K562 (cell line): ENCODE measurements at regions not wholly inside any gene's neighbourhood (a gene's known extent, or its start where the extent isn't known, plus 50 kb on each side); places are given as distances from the start of the nearest gene placed in this dataset.

Experiments used
- ELF4 ChIP-seq: fragments of 450-650 bp; formaldehyde crosslinking; IDR thresholded peaks from 2 replicates; pipeline ENCODE4 v1.4.0; 2022; ENCODE audit warnings: missing genetic modification characterization
- HDGF ChIP-seq: fragments of 450-650 bp; IDR thresholded peaks from 2 replicates; pipeline ENCODE4 v1.6.1; 2016
- NONO ChIP-seq, 2 experiments: fragments of 200-400 bp in 1 of 2; fragments of 450-650 bp in 1 of 2; formaldehyde crosslinking in 1 of 2; IDR thresholded peaks; 2 replicates each; pipeline ENCODE4 v1.6.1; 2017; ENCODE audit warnings: low read depth in 2 of 2, mild to moderate bottlenecking in 2 of 2, moderate library complexity in 2 of 2, low read length in 1 of 2
- ZBTB9 ChIP-seq: fragments of 450-650 bp; formaldehyde crosslinking; IDR thresholded peaks from 2 replicates; pipeline ENCODE4 v1.4.0; 2020; ENCODE audit warnings: mild to moderate bottlenecking, moderate library complexity
- TF ChIP-seq, protein P1 (sequence below), 3 experiments: fragments of 200-800 bp in 1 of 3; fragments of 250-450 bp in 1 of 3; fragments of 450-650 bp in 1 of 3; sonication (Bioruptor Pico) in 1 of 3; sonication (Bioruptor generic) in 1 of 3; formaldehyde crosslinking in 1 of 3; IDR thresholded peaks; 2 replicates each; pipeline versions ENCODE4 v1.6.1 to v1.8.0; 2016 to 2022; ENCODE audit warnings: mild to moderate bottlenecking in 2 of 3, missing genetic modification characterization in 2 of 3, missing compliant biosample characterization in 1 of 3, moderate library complexity in 1 of 3
- TF ChIP-seq, protein P2 (sequence below): sonication (generic); formaldehyde crosslinking; IDR thresholded peaks from 2 replicates; pipeline ENCODE4 v1.8.1; 2023; ENCODE audit warnings: mild to moderate bottlenecking, missing genetic modification reagents

GRCh38 chrX:137424679-137425078 lies 141.2 kb upstream of the ZIC3 start (continued):
- TF ChIP-seq ZBTB9 (CRISPR knock-in tag) = no peak
- TF ChIP-seq, protein P1, sequence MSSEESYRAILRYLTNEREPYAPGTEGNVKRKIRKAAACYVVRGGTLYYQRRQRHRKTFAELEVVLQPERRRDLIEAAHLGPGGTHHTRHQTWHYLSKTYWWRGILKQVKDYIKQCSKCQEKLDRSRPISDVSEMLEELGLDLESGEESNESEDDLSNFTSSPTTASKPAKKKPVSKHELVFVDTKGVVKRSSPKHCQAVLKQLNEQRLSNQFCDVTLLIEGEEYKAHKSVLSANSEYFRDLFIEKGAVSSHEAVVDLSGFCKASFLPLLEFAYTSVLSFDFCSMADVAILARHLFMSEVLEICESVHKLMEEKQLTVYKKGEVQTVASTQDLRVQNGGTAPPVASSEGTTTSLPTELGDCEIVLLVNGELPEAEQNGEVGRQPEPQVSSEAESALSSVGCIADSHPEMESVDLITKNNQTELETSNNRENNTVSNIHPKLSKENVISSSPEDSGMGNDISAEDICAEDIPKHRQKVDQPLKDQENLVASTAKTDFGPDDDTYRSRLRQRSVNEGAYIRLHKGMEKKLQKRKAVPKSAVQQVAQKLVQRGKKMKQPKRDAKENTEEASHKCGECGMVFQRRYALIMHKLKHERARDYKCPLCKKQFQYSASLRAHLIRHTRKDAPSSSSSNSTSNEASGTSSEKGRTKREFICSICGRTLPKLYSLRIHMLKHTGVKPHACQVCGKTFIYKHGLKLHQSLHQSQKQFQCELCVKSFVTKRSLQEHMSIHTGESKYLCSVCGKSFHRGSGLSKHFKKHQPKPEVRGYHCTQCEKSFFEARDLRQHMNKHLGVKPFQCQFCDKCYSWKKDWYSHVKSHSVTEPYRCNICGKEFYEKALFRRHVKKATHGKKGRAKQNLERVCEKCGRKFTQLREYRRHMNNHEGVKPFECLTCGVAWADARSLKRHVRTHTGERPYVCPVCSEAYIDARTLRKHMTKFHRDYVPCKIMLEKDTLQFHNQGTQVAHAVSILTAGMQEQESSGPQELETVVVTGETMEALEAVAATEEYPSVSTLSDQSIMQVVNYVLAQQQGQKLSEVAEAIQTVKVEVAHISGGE (CRISPR knock-in tag; IDR thresholded peaks at IDR 0.05) = no peak
- TF ChIP-seq NONO (IDR thresholded peaks at IDR 0.05; ENCODE audit: low read depth in 2 of 2, low read length in 1 of 2) = no peak
- no peak for TF ChIP-seq ELF4 (CRISPR knock-in tag)
- TF ChIP-seq HDGF = no peak
- TF ChIP-seq, protein P2, sequence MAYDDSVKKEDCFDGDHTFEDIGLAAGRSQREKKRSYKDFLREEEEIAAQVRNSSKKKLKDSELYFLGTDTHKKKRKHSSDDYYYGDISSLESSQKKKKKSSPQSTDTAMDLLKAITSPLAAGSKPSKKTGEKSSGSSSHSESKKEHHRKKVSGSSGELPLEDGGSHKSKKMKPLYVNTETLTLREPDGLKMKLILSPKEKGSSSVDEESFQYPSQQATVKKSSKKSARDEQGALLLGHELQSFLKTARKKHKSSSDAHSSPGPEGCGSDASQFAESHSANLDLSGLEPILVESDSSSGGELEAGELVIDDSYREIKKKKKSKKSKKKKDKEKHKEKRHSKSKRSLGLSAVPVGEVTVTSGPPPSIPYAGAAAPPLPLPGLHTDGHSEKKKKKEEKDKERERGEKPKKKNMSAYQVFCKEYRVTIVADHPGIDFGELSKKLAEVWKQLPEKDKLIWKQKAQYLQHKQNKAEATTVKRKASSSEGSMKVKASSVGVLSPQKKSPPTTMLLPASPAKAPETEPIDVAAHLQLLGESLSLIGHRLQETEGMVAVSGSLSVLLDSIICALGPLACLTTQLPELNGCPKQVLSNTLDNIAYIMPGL (CRISPR knock-in tag) = no peak
